ENCODE measurements at regions not wholly inside any gene's neighbourhood (a gene's known extent, or its start where the extent isn't known, plus 50 kb on each side); places are given as distances from the start of the nearest gene placed in this dataset.

- Histone ChIP-seq H3K27ac (ENCODE audit: insufficient read depth, low read length) (no peak overlapping the region), H3K4me1 (ENCODE audit: control insufficient read depth, extremely low read depth, insufficient read depth, low read length) (peaks cover 16% of the 10 kb centered on the region), H3K9me3 (ENCODE audit: control insufficient read depth, insufficient read depth, low read depth, low read length) (no peaks in the 10 kb centered on the region), H3K36me3 (ENCODE audit: control insufficient read depth, insufficient read depth, low read length) (no peaks in the 10 kb centered on the region), H3K4me3 (replicated peaks in 1 of 4; ENCODE audit: control extremely low read depth in 1 of 4, insufficient read depth in 1 of 4, low read depth in 3 of 4, low read length in 4 of 4) (no peak overlapping the region), H2AFZ (ENCODE audit: low read length) (no peak overlapping the region), H3K9ac (ENCODE audit: insufficient read depth, low read length) (no peak overlapping the region), H3K79me2 (ENCODE audit: control insufficient read depth, insufficient read depth, low read length) (no peaks in the 10 kb centered on the region), H3K27me3 (ENCODE audit: control insufficient read depth, insufficient read depth, low read length) (no peaks in the 10 kb centered on the region), H4K20me1 (ENCODE audit: control insufficient read depth, extremely low read depth, insufficient read depth, low read length) (no peaks in the 10 kb centered on the region), H3K4me2 (ENCODE audit: extremely low read depth, insufficient read depth, low read length) (no peak overlapping the region)
- TF ChIP-seq EZH2 (IDR thresholded peaks at IDR 0.05; ENCODE audit: low read length, missing control alignments): no peak
- TF ChIP-seq CTCF (conservative IDR thresholded peaks at IDR 0.05 in 1 of 2, IDR thresholded peaks at IDR 0.05 in 1 of 2; ENCODE audit: low read depth in 1 of 2, low read length in 2 of 2): no peak
- peak; percentile 17 to 78 for DNase-seq (ENCODE audit: low read depth in 2 of 2)
These were observed 81.7 kb upstream of the TSPAN2 start for GRCh38 chr1:115170961-115171392.

DNA sequence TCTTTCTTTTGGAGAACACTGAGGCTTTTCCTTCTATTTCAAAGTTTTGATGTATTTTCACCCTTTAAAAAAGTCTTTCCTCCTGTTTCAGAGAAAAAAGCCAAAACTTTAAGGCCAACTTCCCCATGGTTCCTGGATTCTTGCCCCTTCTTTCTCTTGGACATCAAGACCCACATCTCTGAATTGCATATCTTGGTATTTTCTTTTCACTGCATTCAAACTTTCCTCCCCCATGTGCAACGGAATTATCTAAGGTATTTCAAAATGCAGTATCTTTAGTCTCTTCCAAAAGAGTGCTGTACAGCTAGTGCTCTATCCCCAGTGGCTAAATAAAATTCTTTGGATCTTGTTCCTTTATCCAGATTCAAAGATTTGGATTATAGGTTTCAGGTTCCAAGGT lies 81.1 kb upstream of the TSPAN2 start:
- no peak overlapping the region for H3K27ac ChIP-seq (ENCODE audit: insufficient read depth, low read length)
- H3K4me1 ChIP-seq (ENCODE audit: control insufficient read depth, extremely low read depth, insufficient read depth, low read length): peaks cover 16% of the 10 kb centered on the region
- H2AFZ ChIP-seq (ENCODE audit: low read length): no peak overlapping the region
- no peaks in the 10 kb centered on the region for H4K20me1 ChIP-seq (ENCODE audit: control insufficient read depth, extremely low read depth, insufficient read depth, low read length)
- no peak for DNase-seq (ENCODE audit: low read depth in 2 of 2)
- H3K9me3 ChIP-seq (ENCODE audit: control insufficient read depth, insufficient read depth, low read depth, low read length): no peaks in the 10 kb centered on the region
- H3K4me2 ChIP-seq (ENCODE audit: extremely low read depth, insufficient read depth, low read length): no peak overlapping the region
- H3K79me2 ChIP-seq (ENCODE audit: control insufficient read depth, insufficient read depth, low read length): no peaks in the 10 kb centered on the region
- H3K36me3 ChIP-seq (ENCODE audit: control insufficient read depth, insufficient read depth, low read length): no peaks in the 10 kb centered on the region
- H3K4me3 ChIP-seq (replicated peaks in 1 of 4; ENCODE audit: control extremely low read depth in 1 of 4, insufficient read depth in 1 of 4, low read depth in 3 of 4, low read length in 4 of 4): no peak overlapping the region
- H3K9ac ChIP-seq (ENCODE audit: insufficient read depth, low read length): no peak overlapping the region
- no peaks in the 10 kb centered on the region for H3K27me3 ChIP-seq (ENCODE audit: control insufficient read depth, insufficient read depth, low read length)
- no peak for TF ChIP-seq EZH2 (IDR thresholded peaks at IDR 0.05; ENCODE audit: low read length, missing control alignments)
- no peak for TF ChIP-seq CTCF (conservative IDR thresholded peaks at IDR 0.05 in 1 of 2, IDR thresholded peaks at IDR 0.05 in 1 of 2; ENCODE audit: low read depth in 1 of 2, low read length in 2 of 2)

GRCh38 chr1:115168026-115168425 lies 78.7 kb upstream of the TSPAN2 start:
- Histone ChIP-seq H3K27me3 (ENCODE audit: control insufficient read depth, insufficient read depth, low read length) (no peaks in the 10 kb centered on the region), H3K36me3 (ENCODE audit: control insufficient read depth, insufficient read depth, low read length) (no peaks in the 10 kb centered on the region), H3K9ac (ENCODE audit: insufficient read depth, low read length) (no peak overlapping the region), H3K4me3 (replicated peaks in 1 of 4; ENCODE audit: control extremely low read depth in 1 of 4, insufficient read depth in 1 of 4, low read depth in 3 of 4, low read length in 4 of 4) (no peak overlapping the region), H3K4me2 (ENCODE audit: extremely low read depth, insufficient read depth, low read length) (no peak overlapping the region), H3K27ac (ENCODE audit: insufficient read depth, low read length) (peak overlapping the region; percentile 76), H4K20me1 (ENCODE audit: control insufficient read depth, extremely low read depth, insufficient read depth, low read length) (no peaks in the 10 kb centered on the region), H3K79me2 (ENCODE audit: control insufficient read depth, insufficient read depth, low read length) (no peaks in the 10 kb centered on the region), H2AFZ (ENCODE audit: low read length) (no peak overlapping the region), H3K9me3 (ENCODE audit: control insufficient read depth, insufficient read depth, low read depth, low read length) (no peaks in the 10 kb centered on the region), H3K4me1 (ENCODE audit: control insufficient read depth, extremely low read depth, insufficient read depth, low read length) (peaks cover 16% of the 10 kb centered on the region)
- DNase-seq (ENCODE audit: low read depth in 2 of 2): no peak
- TF ChIP-seq EZH2 (IDR thresholded peaks at IDR 0.05; ENCODE audit: low read length, missing control alignments) (no peak), CTCF (conservative IDR thresholded peaks at IDR 0.05 in 1 of 2, IDR thresholded peaks at IDR 0.05 in 1 of 2; ENCODE audit: low read depth in 1 of 2, low read length in 2 of 2) (no peak)

Measured in fibroblast of lung (primary cell).